CD4-positive, alpha-beta T cell treated with Interleukin-17A for 1 hour (primary cell): ENCODE measurements at regions not wholly inside any gene's neighbourhood (a gene's known extent, or its start where the extent isn't known, plus 50 kb on each side); places are given as distances from the start of the nearest gene placed in this dataset.

Experiments used
- DNase-seq: peaks from one replicate; pipeline ENCODE4 v3.0.0-alpha.2; 2020

DNA sequence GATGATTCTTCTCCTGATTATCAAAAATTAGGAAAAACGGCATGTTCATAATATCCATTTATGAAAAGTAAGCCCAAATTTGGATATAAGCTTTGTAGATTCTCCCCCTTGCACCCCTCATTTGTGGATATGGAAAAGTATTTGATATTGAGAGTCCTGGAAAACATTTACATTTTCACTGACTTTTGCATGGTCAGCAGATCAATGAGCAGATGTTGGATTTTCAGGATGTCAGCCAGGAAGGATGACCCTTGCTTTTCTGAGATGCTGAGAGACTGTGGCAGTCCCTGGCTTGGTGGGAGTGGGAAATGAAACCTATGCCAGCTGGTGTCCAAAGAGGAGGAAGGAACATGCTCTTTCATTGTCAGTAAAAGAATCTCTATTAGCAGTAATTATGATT lies 410.8 kb downstream of the DMAC1 start:
- no peak for DNase-seq

DNA sequence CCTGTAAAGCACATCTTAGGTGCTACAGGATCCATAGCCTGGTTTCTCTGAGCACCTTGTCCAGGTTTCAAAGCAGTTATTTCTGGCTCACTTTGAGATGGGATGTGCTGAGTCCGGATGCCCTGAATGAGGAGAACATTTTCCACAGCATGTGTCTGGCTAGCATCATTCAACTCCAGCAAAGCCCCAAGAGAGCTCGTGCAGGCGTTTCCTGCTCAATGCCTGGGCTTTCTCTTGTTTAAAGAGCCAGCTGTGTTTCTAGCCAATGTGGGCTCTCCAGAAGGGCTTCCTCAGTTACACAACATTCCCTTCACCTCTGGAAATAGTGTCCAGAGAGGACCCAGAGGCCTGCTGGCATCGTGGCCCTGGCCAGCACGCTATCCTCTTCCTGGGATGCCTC lies 411.7 kb downstream of the DMAC1 start:
- no peak for DNase-seq

DNA sequence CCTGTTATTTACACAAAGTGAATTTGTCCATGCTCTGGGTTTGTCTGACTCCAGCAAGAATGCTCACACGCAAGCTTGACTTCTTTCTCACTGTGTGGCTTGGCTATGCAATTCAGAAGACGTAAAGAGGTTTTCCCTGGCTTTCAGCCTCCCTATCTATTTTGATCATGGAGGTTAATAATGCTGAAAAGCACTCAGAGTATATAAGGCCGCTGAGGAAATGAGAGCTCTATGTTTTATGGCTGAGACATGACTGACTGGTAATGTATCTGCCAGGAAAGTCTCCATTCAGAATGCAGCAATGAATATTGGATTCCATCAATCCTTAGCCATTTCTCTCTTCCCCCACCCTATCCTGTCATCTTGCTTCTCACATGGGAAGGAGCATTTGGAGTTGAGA lies 417.3 kb downstream of the DMAC1 start:
- no peak for DNase-seq

DNA sequence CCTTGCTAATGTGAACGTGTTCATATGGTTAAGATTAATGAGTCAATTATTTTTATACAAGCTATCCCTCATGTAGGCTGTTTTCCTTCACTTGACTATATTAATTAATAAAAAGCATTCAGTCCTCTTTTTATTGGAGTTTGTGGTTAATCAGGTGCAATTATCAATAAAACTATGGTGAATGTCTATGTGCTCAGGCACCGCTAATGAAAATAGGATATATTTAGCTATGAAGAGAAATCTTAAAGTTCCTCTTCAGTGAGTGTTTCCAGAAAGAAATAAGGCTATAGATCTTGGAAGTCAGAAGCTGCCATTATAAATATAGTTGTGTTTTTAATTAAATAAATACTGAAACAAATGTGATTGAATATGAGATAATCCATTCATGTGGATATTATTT lies 422.1 kb downstream of the DMAC1 start:
- DNase-seq: no peak

- no peak for DNase-seq
Observed at GRCh38 chr9:7376833-7377232, 422.7 kb downstream of the DMAC1 start.

- no peak for DNase-seq
Observed at GRCh38 chr9:7376213-7376612, 423.4 kb downstream of the DMAC1 start.

DNA sequence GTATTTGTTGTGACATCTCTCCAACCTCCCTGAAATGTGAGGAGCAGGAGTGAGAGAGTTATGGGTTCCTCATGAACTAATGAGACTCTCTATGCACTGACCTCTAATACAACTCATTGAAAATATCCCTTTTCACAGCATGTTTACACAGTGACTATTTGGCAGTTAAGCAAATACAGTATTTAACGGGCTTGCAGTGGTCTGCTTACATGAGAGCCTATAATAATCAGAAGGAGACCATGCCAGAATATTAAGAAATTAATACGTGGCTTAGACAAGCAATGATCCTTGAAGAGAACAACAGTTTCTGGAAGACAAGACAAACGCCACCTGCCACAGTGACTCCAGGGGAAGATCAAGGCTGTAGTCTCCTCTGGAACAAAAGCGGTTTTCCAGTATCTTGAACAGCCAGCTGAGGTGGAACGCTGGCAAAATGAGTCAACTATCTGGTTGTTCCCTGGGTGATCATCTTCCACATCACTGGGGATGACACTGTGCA lies 424.5 kb downstream of the DMAC1 start:
- no peak for DNase-seq

DNA sequence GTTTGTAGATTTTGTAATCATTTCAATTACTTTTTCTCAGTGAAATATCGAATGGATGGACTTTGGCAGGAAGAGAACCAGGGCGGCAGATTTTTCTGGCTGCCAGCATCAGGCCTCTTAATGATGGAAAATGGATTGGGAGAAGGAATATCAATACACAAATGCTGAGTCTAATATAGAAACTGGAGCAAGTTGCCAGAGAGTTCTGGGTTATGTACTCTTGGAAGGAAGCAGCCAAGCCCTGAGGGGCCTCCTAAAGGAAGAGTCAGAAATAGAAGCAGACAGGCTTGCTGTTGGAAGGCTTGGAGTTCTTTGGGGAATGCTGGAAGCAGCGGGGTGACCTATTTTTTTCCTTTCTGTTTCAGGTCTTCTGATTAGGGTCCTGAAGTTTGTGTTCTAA lies 428.6 kb downstream of the DMAC1 start:
- no peak for DNase-seq

DNA sequence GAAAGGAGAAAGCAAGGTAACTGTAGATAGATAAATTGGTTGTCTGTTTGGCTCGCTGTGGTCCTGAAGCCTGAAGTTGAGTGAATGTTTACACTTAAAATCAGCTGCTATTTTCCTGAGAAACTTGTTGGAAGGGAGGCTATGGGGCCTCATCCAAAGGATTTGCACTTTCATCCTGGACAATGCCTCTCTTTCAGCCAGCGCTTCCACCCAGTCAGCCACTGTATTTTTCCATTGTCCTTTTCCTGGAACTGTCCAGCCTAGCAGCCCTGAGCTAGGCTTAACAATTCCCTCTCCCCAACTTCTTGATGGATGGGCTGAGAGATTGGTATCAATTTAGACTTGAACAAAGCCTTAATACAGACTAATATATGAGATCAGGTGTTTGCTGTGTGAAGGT lies 429.2 kb downstream of the DMAC1 start:
- DNase-seq: no peak

DNA sequence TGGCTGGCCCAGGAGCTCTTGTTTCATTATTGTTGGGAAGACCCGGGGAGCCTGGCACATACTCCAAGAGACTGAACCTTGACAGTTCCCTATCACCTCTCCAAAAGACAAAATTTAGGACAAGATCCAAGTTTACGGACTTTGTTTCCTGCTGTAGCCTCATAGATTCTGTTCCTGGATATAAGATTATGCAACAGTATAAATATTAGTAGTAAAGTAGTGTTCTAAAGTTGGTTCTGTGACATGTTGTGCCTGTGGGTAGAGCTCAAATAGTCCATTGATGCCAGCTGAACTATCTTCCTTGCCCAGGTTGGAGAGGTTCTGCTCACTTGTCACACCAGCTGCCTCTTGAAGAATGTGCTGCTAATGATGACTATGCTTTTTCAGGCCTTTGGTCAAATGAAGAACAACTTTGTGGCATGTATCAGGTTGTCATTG lies 430.2 kb downstream of the DMAC1 start:
- no peak for DNase-seq

DNA sequence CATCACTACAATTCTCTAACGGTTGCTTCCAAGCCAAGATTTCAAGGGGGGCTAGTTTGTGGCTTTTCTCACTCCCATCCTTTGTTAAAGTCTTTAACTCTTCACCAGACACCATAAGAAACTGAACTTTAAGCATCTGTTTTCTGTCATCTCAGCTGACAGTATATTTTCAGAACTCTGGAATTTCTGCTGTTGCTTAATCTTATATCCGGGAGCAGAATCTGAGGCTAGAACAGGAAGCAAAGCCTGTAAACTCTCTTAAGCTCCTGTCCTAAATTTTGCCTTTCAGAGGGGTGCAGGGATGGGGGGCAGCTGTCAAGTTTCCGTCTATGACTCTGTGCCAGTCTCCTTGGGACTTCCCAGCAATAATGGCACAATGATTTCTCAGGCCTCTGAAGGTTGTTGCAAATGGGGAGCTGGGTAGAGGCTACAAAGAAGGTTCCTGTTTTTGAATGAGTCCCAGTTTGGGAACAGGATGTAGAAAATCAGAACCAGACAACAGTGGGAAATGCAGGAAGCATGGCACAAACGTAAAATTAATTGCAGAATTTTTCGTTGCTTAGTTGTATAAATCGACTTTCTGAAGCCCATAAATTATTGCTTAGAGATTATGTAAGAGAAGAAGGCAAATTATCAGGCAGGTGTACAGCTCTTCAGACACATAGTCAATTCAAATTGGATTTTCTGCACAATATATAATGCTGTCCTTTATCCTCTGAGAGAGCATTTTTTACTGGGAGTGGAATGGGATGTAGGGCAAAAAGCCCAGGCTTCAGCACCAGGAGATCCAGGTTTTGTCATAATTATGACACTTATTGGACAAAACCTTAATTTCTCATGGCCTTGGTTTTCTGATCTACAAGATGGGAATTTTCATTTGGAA lies 430.9 kb downstream of the DMAC1 start:
- DNase-seq: no peak

- no peak for DNase-seq
Observed at GRCh38 chr9:7367726-7368125, 431.9 kb downstream of the DMAC1 start.

GRCh38 chr9:7366121-7366520 lies 433.5 kb downstream of the DMAC1 start:
- no peak for DNase-seq

DNA sequence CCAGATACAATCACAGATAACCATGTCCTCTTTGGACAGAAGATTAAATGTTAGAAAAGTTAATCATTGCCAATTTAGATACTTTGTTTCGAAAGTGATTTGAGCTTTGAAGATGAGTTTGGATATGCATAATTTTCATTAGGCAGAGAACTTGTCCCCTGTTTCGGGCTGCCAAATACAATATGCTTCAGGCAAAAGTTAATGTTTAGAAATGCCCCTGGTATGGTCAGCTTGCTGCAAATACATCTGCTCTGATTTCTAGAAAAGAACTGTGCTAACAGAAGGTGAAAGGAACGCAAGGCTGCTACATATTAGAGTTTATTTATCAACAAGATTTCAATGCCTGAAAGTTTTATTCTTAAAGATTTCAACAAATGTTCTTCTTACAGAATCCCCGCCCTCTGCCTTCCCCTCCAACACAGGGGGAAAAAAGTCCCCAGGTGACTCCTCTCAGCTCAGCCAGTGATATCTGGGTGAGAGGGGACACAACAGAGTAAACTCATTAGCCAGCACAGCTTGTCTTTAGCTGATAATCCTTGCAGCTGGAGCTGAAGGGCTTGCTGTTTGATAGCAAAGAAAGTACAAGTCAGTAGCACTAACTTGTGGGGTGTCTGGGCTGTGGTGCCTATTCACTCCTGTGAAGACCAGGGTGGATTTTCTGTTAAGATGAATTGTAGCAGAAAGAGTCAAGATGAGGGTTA lies 435.7 kb downstream of the DMAC1 start:
- no peak for DNase-seq

DNA sequence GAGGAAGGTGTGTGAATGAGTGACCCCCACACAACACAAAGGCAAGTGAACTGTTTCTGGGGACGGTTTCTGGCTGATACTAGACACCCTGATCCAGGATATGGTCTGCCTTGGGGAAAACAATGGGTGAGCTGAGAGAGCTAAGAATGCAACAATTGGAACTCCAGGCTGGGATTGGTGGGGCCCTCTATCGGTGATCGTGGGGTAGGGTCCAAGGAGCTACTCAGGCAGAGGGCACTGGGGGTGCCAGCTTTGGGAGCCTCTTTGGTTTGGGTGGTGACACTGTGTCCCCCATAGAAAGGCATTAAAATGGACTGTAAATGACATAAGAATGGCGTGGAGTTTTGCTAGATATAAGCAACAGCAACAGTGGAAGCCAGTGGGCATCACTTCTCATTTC lies 439.1 kb downstream of the DMAC1 start:
- DNase-seq: no peak

DNA sequence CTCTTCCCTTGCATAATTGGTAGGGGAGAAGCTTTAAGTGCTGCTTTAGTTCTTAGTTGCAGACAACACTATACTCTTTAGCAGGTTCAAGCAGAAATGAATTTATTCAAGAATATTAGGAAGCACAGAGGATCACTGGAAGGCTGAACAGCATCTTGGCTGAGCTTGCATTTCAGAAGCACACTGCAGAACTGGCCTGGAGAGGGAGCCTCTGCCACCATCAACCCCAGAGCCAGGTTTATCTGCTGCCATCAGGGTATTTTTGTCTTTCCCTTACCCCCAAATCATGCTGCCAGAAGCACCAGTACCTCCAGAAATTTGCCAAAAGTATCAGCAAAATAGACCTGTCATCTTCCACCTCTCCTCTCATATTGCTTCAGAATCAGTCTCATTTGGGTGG lies 440.7 kb downstream of the DMAC1 start:
- no peak for DNase-seq

DNA sequence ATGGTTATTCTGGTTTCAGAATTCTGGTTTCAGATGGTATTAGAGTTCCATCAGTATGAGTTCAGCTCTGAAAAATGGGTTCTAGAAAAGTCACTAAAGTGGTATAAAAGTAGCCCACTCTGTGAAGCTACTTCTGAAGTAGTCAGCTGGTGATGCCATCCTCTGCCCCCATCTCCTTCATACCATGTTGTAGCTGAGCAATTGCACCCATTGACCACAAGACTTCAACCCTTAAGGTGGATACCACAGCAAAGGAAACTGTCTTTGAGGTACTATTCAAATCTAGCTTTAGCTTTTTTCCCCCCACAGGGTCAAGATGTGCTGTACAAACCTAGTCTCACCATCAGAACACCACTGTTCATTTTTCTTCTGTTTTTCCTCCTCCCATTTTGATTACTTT lies 444.9 kb downstream of the DMAC1 start:
- DNase-seq: no peak

DNA sequence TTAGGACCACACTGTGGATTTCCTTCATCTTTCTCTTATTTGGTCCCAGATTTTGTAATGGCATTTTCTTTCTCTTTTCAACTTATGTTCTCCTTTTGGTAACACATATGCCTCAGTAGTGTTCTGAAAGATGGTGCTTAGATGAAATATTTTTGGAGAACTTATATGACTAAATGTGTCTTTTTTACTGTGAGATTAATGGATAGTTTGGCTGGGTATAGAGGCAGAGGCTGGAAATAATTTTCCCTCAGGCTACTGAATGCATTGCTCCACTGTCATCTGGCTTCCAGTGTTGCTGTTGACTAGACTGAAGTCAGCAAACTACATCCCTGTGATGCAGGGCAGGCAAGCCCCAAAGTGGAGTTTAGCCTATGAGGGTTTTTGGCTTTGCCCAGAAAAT lies 450.9 kb downstream of the DMAC1 start:
- DNase-seq: no peak

DNA sequence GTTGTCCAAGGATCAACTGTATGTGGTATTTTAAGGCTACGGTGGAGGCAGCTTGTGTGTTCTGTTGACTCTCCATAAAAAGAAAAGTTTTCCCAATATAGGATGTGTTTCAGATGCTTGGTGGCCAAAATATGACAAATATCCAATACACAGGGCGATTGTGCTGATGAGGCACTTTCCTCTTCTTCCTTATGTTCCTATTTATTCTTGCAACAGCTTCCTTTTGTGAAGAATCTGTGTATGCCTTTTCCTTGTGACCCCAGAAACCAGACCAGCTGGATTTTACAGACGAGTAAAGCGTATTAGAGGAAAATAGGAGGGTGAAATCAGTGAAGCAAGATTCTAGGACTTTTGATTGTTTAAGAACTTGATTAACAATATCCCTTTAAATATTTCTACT lies 452.0 kb downstream of the DMAC1 start:
- DNase-seq: no peak

DNA sequence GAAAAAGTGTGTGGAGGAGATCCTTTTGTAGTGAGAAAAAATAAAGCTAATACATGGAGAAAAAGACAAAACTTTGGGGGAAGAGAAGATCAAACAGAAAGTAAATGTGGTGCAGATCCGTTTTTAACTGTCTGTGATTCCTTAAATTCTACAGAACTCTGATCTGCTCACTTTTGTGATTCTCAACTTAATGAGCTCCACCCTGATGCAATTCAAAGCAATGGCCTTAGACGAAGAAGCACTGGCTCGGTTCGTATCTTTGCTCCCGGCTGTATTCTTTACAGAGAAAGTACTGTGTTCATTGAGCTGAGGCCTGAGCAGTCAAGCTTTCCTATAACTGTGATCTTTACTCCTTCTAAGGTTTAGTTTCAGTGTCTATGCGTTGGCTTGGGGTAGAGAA lies 453.4 kb downstream of the DMAC1 start:
- no peak for DNase-seq

- DNase-seq: no peak
Observed at GRCh38 chr9:7342736-7343135, 456.8 kb downstream of the DMAC1 start.

DNA sequence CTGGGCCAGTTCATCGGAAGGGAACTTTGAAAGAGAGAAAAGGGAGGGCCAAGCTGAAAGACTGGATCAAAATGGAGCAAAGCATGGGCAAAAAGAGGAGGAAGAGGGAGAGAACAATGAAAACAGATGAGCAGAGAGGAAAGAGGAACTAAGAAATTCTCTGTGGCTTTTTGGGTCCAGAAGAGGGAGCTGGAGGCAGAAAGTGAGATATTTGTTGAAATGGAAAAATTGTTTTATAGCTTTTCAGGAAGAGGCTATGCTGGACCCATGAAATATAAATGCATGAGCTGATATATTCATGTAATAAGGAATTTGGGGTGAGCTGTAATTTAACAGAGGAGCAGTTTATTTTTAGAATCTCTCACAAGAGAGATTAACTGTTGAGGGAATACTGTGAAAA lies 457.3 kb downstream of the DMAC1 start:
- no peak for DNase-seq

DNA sequence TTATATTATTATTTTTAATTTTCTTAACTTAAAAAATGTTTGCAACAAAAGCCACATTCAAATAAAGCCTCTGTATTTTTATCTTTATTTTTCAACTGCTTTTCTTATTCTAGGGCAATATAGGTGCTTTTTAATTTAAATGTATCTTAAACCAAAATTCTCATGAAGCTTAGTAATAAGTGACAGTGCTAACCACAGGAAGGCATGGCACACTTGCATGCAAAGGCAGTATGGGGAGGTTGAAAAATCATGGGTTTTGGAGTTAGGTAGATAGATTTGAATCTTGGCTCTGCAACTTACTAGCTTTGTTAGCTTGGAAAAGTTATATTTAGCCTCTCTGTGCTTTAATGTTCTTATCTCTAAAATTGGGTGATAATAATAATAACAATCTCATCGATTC lies 458.0 kb downstream of the DMAC1 start:
- DNase-seq: no peak

DNA sequence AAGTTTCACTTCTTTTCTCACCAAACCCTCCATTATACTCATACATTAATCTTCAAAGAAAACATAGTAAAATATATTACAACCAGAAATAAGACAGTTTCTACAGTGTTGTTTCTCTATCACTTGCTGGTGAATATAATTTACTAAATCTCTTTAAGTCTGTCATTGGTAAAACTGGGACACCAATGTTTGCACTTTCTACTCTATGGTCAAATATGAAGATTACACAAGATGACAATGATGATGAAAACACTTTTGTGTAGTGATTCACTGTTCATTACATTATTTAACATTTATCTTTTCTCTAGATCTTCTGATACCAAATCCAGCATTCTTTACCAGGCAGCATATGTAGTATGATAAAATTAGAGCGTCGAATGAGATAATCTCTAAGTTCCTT lies 459.1 kb downstream of the DMAC1 start:
- no peak for DNase-seq
